ENCODE measurements at regions not wholly inside any gene's neighbourhood (a gene's known extent, or its start where the extent isn't known, plus 50 kb on each side); places are given as distances from the start of the nearest gene placed in this dataset.
"Not testable (repeated sequence)": the region's sequence is repeated elsewhere in the genome, so short reads cannot be mapped to it uniquely, and the experiment has no call there.

GRCh38 chr1:149278156-149278555 is 174.8 kb upstream of the NBPF9 start:
- not testable (repeated sequence) for DNase-seq (ENCODE audit: low read depth)

GRCh38 chr1:149279015-149279414 is 175.7 kb upstream of the NBPF9 start:
- DNase-seq (ENCODE audit: low read depth): not testable (repeated sequence)

GRCh38 chr1:149279512-149279911 is 176.2 kb upstream of the NBPF9 start:
- DNase-seq (ENCODE audit: low read depth): not testable (repeated sequence)

GRCh38 chr1:149284773-149285172 is 181.4 kb upstream of the NBPF9 start:
- not testable (repeated sequence) for DNase-seq (ENCODE audit: low read depth)

- not testable (repeated sequence) for DNase-seq (ENCODE audit: low read depth)
Measured at GRCh38 chr1:149285205-149285604, 181.9 kb upstream of the NBPF9 start.

GRCh38 chr1:149285638-149286037 is 182.3 kb upstream of the NBPF9 start:
- not testable (repeated sequence) for DNase-seq (ENCODE audit: low read depth)

GRCh38 chr1:149288580-149288979 is 185.2 kb upstream of the NBPF9 start:
- not testable (repeated sequence) for DNase-seq (ENCODE audit: low read depth)

- not testable (repeated sequence) for DNase-seq (ENCODE audit: low read depth)
Measured at GRCh38 chr1:149300478-149301218, 174.2 kb upstream of the NBPF19 start.

- DNase-seq (ENCODE audit: low read depth): not testable (repeated sequence)
Measured at GRCh38 chr1:149301282-149301681, 173.6 kb upstream of the NBPF19 start.

GRCh38 chr1:149304796-149305195 is 170.0 kb upstream of the NBPF19 start:
- not testable (repeated sequence) for DNase-seq (ENCODE audit: low read depth)

GRCh38 chr1:149307640-149308039 is 167.2 kb upstream of the NBPF19 start:
- not testable (repeated sequence) for DNase-seq (ENCODE audit: low read depth)

GRCh38 chr1:149314921-149315320 is 159.9 kb upstream of the NBPF19 start:
- not testable (repeated sequence) for DNase-seq (ENCODE audit: low read depth)

- DNase-seq (ENCODE audit: low read depth): not testable (repeated sequence)
Measured at GRCh38 chr1:149320971-149321731, 153.7 kb upstream of the NBPF19 start.

- DNase-seq (ENCODE audit: low read depth): not testable (repeated sequence)
Measured at GRCh38 chr1:149321732-149322016, 153.2 kb upstream of the NBPF19 start.

GRCh38 chr1:149330081-149330335 is 144.8 kb upstream of the NBPF19 start:
- not testable (repeated sequence) for DNase-seq (ENCODE audit: low read depth)

GRCh38 chr1:149336082-149336481 is 138.8 kb upstream of the NBPF19 start:
- DNase-seq (ENCODE audit: low read depth): not testable (repeated sequence)

GRCh38 chr1:149338221-149338691 is 136.6 kb upstream of the NBPF19 start:
- not testable (repeated sequence) for DNase-seq (ENCODE audit: low read depth)

GRCh38 chr1:149338698-149339097 is 136.1 kb upstream of the NBPF19 start:
- not testable (repeated sequence) for DNase-seq (ENCODE audit: low read depth)

GRCh38 chr1:149349448-149349847 is 125.4 kb upstream of the NBPF19 start:
- DNase-seq (ENCODE audit: low read depth): not testable (repeated sequence)

GRCh38 chr1:149352205-149352604 is 122.6 kb upstream of the NBPF19 start:
- not testable (repeated sequence) for DNase-seq (ENCODE audit: low read depth)

GRCh38 chr1:149354579-149354978 is 120.3 kb upstream of the NBPF19 start:
- not testable (repeated sequence) for DNase-seq (ENCODE audit: low read depth)

- DNase-seq (ENCODE audit: low read depth): not testable (repeated sequence)
Measured at GRCh38 chr1:149355748-149356147, 119.1 kb upstream of the NBPF19 start.

GRCh38 chr1:149356152-149356551 is 118.7 kb upstream of the NBPF19 start:
- DNase-seq (ENCODE audit: low read depth): not testable (repeated sequence)

Measured in HS-27A (cell line).